GM18511 (cell line): ENCODE measurements at regions not wholly inside any gene's neighbourhood (a gene's known extent, or its start where the extent isn't known, plus 50 kb on each side); places are given as distances from the start of the nearest gene placed in this dataset.
"Not testable (repeated sequence)": the region's sequence is repeated elsewhere in the genome, so short reads cannot be mapped to it uniquely, and the experiment has no call there.

Experiments used
- ATAC-seq: cut with Tn5 transposase; IDR thresholded peaks from one replicate; pipeline ENCODE4 v1.9.1; 2021; ENCODE audit warnings: mild to moderate bottlenecking, moderate library complexity; ENCODE audit not compliant: unreplicated experiment

DNA sequence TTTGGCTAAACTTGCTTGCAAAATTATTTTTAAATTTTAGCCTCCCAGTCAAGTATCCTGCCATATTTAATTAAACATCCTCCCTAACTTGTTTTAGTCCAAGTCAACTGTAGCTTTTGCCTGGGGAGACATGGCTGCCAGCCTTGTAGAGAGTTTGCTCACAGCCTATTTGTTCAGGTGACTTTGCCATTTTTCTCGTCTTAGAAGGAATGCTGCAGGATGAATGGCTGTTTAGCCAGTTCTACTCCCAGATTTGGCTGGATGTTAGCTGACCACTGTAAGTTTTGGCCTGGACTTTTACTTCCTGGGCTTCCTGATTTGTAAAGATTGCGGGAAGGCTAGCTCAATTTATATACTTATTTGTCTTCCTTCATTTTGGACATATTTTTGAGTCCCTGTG lies 236.4 kb upstream of the SGO1 start:
- no peak for ATAC-seq

DNA sequence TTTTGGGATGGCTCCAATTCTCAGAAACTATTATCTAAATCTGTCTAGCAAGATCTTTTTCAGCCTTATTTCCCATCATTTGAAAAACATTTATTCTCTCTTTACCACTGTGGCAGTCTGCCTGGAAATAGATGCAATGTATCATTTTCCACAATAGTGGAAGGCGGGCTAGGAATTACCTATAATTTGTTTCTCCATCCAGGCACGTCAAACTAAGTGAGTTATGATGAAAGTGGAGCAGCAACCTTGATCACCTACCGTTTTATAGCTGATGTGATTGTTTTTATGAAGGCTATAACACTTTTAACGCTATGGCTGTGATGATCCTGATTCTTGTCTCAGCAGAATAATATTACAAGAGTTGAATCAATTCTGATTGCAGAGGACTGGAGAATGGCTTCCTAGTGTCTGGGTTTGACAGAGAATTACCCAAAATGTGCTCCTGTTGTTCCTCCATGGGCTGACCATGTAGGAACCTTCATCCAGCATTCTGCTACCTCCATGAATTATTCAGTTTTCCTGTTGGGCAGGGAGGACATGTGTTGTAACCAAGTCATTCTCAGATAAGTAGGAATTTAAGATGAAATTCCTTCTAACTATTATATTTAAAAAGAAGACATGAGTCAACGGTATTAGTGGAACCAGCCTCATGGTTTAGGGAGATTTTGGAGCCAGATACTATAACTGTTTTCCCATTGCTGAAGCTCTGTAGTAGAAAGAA lies 231.5 kb upstream of the SGO1 start:
- no peak for ATAC-seq

DNA sequence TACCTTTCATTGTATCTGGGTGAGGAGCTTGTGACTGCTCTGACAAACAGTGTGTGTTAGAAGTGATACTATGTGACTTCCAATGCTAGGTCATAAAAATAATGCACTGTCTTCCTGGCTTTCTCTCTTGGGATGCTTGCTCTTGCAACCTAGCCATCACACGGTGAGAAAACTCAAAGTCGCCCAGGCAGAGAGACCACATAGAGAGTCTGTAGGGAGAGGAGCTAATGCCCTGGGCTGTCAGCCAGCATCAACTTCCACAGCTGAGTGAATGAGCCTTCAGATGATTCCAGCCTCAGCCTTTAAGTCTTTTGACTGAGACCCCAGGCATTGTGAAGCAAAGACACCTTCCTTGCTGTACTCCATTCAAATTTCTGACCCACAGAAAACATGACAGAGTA lies 220.6 kb upstream of the SGO1 start:
- no peak for ATAC-seq

DNA sequence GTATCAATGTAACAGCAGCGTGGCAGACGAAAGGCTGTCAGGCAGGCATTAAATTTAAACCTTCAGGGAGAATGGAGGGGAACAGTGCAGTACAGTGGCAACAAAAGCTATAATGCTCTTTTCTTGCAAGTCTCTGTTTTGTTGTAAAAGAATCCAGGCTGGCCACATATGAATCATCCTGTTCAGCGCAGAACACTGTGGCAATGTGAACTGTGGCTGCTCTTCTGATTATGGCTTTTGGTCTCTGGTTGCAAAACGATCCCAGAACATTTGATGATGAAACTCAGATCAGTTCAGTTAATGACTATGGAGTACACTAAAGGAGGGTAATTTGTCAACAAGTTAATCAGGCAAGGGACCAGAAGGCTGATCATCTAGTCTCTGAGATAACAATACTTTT lies 219.7 kb upstream of the SGO1 start:
- ATAC-seq: no peak

DNA sequence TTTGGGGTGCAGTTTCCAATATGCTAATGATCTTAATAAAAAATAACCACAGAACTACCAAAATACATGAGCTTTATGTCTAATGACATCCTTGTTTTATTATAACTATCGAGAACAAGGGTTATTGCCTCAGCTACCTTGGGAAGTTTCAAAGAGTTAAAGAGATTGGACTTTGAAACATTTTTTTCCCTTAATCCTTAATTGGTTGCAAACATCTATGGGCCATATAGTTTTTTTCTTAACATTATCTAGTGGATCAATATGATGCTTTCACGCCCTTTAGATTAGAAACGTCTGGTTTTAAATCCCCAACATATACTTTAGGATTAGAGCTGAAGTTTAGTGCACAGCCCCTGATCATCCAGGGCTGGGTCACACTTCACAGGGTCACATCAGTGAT lies 219.2 kb upstream of the SGO1 start:
- no peak for ATAC-seq

DNA sequence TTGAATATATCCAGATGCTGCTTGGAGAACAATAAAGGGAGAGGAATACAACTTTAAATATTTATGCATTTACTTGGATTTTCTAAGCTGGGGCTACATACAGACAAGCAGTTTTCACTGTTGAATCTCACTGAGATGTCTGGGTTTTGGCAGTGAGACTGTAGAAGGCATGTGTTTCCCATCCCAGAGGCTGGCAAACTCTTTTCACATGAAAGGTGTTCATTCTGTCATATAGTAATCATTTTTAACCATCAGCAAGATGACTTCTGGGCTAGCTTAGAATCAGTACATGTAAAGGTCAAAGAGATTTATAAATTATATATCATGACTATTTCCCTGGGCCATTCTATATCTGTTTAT lies 218.7 kb upstream of the SGO1 start:
- no peak for ATAC-seq

- no peak for ATAC-seq
Observed at GRCh38 chr3:20403986-20404740, 218.2 kb upstream of the SGO1 start.

DNA sequence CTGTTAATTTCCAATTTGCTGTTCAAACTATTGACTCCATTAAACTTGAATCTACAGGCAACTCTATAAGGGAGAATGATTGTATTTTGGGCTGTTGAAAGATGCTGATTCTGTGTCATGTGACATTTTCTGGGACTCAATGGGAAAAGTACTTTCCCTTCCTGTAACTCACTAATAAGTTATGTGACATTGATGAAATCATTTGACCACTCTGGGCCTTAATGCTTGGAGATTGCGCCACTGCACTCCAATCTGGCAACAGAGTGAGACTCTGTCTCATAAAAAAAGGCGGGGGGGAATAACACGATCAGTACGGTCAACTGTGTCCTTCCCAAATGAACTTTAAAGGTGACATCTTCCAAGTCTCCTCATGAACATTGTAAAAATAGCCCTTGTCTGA lies 215.2 kb upstream of the SGO1 start:
- ATAC-seq: no peak

- ATAC-seq: no peak
Observed at GRCh38 chr3:20400686-20401085, 214.7 kb upstream of the SGO1 start.

GRCh38 chr3:20400281-20400680 lies 214.3 kb upstream of the SGO1 start:
- ATAC-seq: no peak

DNA sequence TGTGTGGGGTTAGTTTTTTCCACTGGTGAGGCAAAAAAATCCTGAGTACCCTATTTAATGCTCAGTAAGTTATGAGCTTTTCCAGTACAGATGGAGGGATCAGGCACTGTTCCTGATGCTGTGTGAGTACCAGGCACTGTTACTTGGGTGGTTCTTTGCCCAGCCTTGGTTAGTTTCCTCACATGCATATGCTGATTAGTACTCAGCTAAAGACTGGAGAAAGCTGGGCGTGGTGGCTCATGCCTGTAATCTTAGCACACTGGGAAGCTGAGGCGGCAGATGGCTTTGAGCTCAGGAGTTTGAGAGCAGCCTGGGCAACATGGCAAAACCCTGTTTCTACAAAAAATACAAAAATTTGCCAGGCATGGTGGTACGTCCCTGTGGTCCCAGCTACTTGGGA lies 210.3 kb upstream of the SGO1 start:
- no peak for ATAC-seq

GRCh38 chr3:20395692-20396091 lies 209.7 kb upstream of the SGO1 start:
- ATAC-seq: no peak

DNA sequence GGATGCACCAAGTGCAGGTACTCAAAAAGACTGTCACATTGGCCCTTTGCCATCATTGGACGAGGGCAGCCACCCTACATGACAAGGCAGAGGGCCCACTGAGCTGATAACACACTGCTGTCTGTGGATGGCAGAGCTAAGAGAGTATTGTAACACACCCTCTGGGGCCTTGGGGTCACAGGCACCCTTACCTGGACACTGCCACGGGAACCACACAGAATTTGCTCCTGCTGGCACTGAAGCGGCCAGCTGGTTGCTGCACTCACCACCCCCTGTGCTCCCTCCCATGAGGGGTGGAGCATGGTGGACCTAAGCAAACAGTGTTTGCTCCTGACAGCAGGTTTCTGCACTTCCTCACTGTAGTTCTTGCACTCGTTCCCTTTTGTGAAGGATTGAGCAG lies 208.2 kb upstream of the SGO1 start:
- no peak for ATAC-seq

DNA sequence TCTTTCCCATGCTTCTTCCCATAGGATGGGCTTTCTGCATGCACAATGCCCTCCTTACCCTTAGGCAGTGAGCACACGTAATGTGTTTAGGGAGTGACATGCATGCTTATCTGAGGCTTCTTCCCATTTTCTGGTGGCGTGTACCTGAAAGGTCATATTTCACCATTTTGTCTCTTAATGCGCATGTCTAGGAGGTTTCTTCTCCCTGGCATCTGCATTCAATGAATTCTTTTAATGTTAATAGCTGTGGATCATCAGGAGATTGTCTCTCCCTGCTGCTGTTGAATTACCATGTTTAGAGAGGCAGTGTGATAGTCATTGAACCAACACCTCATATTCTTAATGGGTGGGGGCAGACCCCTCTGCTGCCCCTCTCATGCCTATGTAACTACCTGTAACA lies 205.6 kb upstream of the SGO1 start:
- ATAC-seq: no peak

DNA sequence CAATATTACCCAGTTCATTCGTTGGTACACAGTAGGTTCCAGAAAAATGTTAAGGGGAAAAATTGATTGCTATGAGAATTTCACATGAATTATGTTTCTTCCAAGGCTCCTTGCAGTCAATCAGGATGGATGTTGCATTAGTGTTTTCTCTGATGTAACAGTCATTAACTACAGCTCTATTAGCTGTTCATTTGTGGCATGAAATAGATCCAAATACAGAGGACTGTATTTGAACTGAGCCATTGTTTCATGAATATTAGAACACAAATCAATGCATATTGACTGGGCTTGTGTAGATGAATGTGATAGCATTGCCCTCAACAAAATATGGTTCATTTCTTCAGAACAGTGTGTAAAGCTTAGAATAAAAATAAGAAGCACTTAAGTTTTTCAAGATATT lies 203.0 kb upstream of the SGO1 start:
- no peak for ATAC-seq

GRCh38 chr3:20380295-20380694 lies 194.3 kb upstream of the SGO1 start:
- no peak for ATAC-seq

DNA sequence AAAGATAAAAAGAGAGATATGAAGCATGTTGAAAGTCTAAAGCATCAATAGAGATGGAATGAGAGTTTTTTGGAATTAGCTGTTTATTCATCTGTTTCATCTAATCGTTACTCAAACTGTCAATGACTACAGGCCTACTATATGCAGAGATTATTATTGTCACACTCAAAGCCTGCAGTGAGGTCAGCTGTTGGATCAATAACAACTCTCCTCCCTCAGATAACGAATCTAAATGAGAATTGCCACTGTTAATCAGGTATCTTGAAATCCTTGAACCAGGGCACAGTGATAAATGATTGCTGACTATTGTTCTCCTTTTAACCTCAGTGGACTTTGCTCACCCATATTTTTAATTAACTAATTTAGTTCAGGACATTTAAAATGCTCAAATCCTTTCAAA lies 192.3 kb upstream of the SGO1 start:
- no peak for ATAC-seq

- ATAC-seq: no peak
Observed at GRCh38 chr3:20376665-20377217, 190.7 kb upstream of the SGO1 start.

- no peak for ATAC-seq
Observed at GRCh38 chr3:20375302-20375701, 189.3 kb upstream of the SGO1 start.

GRCh38 chr3:20370273-20371063 lies 184.5 kb upstream of the SGO1 start:
- not testable (repeated sequence) for ATAC-seq

DNA sequence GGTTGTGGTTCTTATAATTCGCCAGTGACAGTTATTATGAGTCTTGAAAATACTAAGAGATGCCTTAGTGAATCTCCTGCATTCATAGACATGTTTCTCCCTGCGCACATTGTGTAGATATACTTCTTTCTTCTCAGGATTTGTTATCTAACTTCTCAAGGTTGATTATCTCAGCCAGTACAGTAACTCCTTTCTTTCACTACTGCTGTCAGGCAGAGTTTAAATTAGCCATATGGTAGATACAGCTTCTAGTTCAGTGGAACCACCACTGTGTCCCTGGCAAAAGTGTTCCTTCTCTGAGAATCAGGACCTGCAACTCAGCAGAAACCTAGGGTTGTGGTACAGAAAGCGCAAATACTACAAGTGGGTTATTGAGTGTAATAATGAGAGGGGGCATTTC lies 175.0 kb upstream of the SGO1 start:
- no peak for ATAC-seq

GRCh38 chr3:20353286-20353685 lies 167.3 kb upstream of the SGO1 start:
- no peak for ATAC-seq
